Right cardiac atrium (tissue), 5 donors: ENCODE measurements at regions not wholly inside any gene's neighbourhood (a gene's known extent, or its start where the extent isn't known, plus 50 kb on each side); places are given as distances from the start of the nearest gene placed in this dataset.

Experiments used
- ATAC-seq, 2 donors: fragments of 200-7000 bp; cut with Tn5 transposase; one replicate each; pipeline versions ENCODE4 v1.8.0 to v1.9.1; 2020; ENCODE audit warnings: moderate library complexity in 2 of 2, mild to moderate bottlenecking in 1 of 2
- DNase-seq, 3 donors: peaks; one replicate each; pipeline ENCODE4 v3.0.0-alpha.2; 2020
- H3K27ac ChIP-seq: one replicate; pipeline ENCODE4 v1.5.1; 2013; ENCODE audit warnings: mild to moderate bottlenecking, low read length, control low read depth, moderate library complexity
- H3K27me3 ChIP-seq: one replicate; pipeline ENCODE4 v1.6.1; 2013; ENCODE audit not compliant: control insufficient read depth, insufficient read depth
- H3K4me1 ChIP-seq: one replicate; pipeline ENCODE4 v1.6.1; 2013; ENCODE audit warnings: low read length; ENCODE audit not compliant: control insufficient read depth, insufficient read depth
- H3K4me3 ChIP-seq: one replicate; pipeline ENCODE4 v1.5.1; 2013; ENCODE audit warnings: low read length, control low read depth
- H3K9me3 ChIP-seq: one replicate; pipeline ENCODE4 v1.6.1; 2013; ENCODE audit warnings: low read length; ENCODE audit not compliant: control insufficient read depth
- WGBS: extraction: QIAGEN DNeasy Blood & Tissue Kit; methylation state at CpG from one replicate; pipeline ENCODE4 v1.1.7; 2013; 5-methylcytosine and 5-hydroxymethylcytosine counted together
- intact Hi-C, 4 donors: fragments of 100-400 bp; cut with DNase I; formaldehyde crosslinking; loops; one replicate each; pipeline versions ENCODE4 v1.11.0 to v1.14.0; 2022 to 2023
- donor health status: healthy with polysubstance abuse.
- donor health status: DM: no; HTN: yes; CAD: no.
- donor health status: DM: no; HTN: no; CAD: no.
- donor health status: DM: no; HTN: yes; CAD: no; lungs with severe emphysema.
- donor health status: DM: yes; HTN: yes; CAD: no.

DNA sequence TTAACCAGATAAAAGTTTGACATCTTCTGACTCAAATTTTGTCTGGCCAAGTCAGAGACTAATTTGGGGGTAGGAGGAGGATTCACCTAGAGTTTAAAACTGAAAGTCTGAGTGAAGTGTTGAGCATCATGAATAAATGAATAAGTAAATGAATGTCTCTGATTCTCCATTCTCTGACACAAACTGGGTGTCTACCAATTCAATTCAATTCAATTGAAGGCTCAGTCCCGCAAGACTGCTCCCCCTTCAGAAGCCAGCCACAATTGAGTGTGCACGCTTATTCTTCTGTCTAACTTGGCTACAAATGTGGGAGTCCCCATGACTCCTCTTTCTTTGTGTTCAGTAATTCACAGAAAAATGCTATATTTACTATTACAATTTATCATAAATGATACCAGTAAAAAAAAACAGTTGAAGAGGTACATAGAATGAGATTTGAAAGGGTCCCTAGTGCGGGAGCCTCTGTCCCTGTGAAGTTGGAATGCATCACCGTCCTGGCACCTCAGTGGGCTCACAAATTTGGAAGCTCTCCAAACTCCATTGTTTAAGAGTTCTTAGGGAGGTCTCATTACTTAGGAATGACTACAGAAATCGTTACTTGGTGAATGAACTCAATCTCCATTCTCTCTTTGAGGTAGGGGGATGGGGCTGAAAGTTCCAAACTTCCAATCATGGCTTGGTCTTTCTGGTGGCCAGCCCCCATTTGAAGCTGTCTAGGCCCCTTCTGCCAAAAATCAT is 243.7 kb upstream of the PHYHIPL start:
- WGBS, result 78% methylated on average over 5 of the region's 5 CpGs
- H3K9me3 ChIP-seq, result no peaks in the 10 kb centered on the region
- H3K27me3 ChIP-seq, result no peaks in the 10 kb centered on the region
- intact Hi-C loops, result loop anchor here in 1 of 4 donors (10.0 kb wide), 1 partner anchor 148 kb away; no protein-coding TSS in a partner anchor
- DNase-seq (no peak), ATAC-seq (no peak)
- H3K4me3 ChIP-seq, result no peak overlapping the region
- peaks cover 6% of the 10 kb centered on the region for H3K4me1 ChIP-seq
- no peak overlapping the region for H3K27ac ChIP-seq

- WGBS, result 71% methylated on average over 3 of the region's 3 CpGs
- no peak overlapping the region for H3K4me3 ChIP-seq
- H3K4me1 ChIP-seq, result peaks cover 6% of the 10 kb centered on the region
- H3K9me3 ChIP-seq, result no peaks in the 10 kb centered on the region
- ATAC-seq (peak; percentile 31 to 53), DNase-seq (no peak)
- intact Hi-C loops, result loop anchor here in 1 of 4 donors (10.0 kb wide), 1 partner anchor 152 kb away; no protein-coding TSS in a partner anchor
- H3K27ac ChIP-seq, result no peak overlapping the region
- no peaks in the 10 kb centered on the region for H3K27me3 ChIP-seq
Measured at GRCh38 chr10:58936364-58936763, 240.1 kb upstream of the PHYHIPL start.

- peak; percentile 18 to 74 (median 67) for DNase-seq
- Histone ChIP-seq H3K4me1 (peaks cover 6% of the 10 kb centered on the region), H3K4me3 (no peak overlapping the region), H3K9me3 (no peaks in the 10 kb centered on the region), H3K27ac (no peak overlapping the region), H3K27me3 (no peaks in the 10 kb centered on the region)
- intact Hi-C loops, result loop anchor here in 1 of 4 donors (10.0 kb wide), 1 partner anchor 153 kb away; no protein-coding TSS in a partner anchor
- WGBS, result 70% methylated on average over 9 of the region's 9 CpGs
- peak; percentile 72 to 88 for ATAC-seq
Measured at GRCh38 chr10:58937423-58937822, 239.0 kb upstream of the PHYHIPL start.

DNA sequence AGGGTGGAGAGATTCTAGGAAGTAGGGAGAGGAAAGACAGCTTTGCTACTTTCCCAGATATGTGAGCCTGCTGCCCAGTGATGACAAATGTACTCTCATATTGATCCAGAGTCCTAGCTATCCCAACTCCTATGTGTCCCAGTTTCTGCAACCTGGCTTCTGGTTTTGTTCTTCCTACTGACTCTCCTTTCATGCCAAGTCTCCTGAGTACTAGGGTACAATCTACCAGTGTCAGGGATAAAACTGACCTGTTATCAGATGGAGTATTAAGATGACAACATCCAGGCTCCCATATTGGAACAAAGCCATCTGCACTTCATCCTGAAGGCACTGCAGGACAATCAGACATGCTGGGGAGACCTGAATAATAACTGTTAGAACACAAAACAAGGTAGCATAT is 233.7 kb upstream of the PHYHIPL start:
- intact Hi-C loops, result loop anchor here in 1 of 4 donors (10.0 kb wide), 1 partner anchor 158 kb away; no protein-coding TSS in a partner anchor
- Histone ChIP-seq H3K27me3 (no peaks in the 10 kb centered on the region), H3K9me3 (no peaks in the 10 kb centered on the region), H3K4me1 (peaks cover 2% of the 10 kb centered on the region), H3K27ac (no peak overlapping the region), H3K4me3 (no peak overlapping the region)
- ATAC-seq, result no peak
- DNase-seq, result no peak

GRCh38 chr10:58943256-58943890 is 233.1 kb upstream of the PHYHIPL start:
- no peaks in the 10 kb centered on the region for H3K27me3 ChIP-seq
- H3K27ac ChIP-seq, result no peak overlapping the region
- H3K4me1 ChIP-seq, result peaks cover 2% of the 10 kb centered on the region
- intact Hi-C loops, result loop anchor here in 1 of 4 donors (10.0 kb wide), 1 partner anchor 159 kb away; no protein-coding TSS in a partner anchor
- no peak for ATAC-seq
- 93% methylated on average over 1 of the region's 1 CpG for WGBS
- no peak overlapping the region for H3K4me3 ChIP-seq
- no peaks in the 10 kb centered on the region for H3K9me3 ChIP-seq
- DNase-seq, result no peak

DNA sequence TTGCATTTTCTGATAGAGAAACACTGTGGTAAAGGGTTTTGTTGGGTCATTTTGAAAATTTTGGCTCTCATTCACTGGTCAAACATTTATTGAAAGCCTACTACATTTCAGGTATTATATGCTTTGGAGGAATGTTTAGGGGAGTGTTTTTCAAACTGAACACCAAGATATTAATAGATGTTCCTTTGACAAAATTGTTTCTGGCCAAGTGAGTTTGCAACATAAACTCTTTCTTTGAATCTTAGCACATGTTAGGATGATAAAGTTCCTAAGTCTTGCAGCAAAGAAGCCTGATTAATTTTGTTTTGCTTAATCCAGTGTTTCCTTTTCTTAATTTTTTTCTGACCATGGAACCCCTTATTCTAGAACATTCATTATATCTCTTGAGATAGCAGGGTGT is 232.5 kb upstream of the PHYHIPL start:
- Histone ChIP-seq H3K4me1 (peaks cover 2% of the 10 kb centered on the region), H3K4me3 (no peak overlapping the region), H3K27ac (no peak overlapping the region), H3K9me3 (no peaks in the 10 kb centered on the region), H3K27me3 (no peaks in the 10 kb centered on the region)
- DNase-seq (no peak), ATAC-seq (peak in 1 of 2 donors; percentile 59)
- intact Hi-C loops, result loop anchor here in 1 of 4 donors (10.0 kb wide), 1 partner anchor 159 kb away; no protein-coding TSS in a partner anchor

DNA sequence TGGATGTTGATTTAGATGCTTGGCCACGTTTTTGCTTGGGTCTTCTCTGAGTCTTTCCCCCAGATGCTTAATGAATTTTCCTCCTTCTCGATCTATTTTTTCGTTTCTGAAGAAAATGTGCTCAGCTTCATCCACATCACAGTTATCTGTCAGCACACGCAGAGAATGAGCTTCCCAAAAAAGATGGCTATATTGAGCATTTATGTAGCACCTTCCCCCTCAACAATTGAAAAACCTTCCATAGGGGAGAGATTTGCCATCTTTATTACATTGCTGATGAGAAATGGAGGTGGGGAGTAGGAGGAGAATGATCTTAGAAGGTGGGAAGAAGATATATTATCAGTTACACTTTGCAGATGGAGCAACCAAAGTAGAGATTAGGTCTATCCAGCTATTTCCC is 228.1 kb upstream of the PHYHIPL start:
- DNase-seq, result no peak
- no peak for ATAC-seq
- intact Hi-C loops, result loop anchor here in 1 of 4 donors (10.0 kb wide), 1 partner anchor 164 kb away; no protein-coding TSS in a partner anchor
- Histone ChIP-seq H3K27ac (no peak overlapping the region), H3K9me3 (no peaks in the 10 kb centered on the region), H3K4me3 (no peak overlapping the region), H3K4me1 (no peaks in the 10 kb centered on the region), H3K27me3 (no peaks in the 10 kb centered on the region)
- 72% methylated on average over 4 of the region's 4 CpGs for WGBS

DNA sequence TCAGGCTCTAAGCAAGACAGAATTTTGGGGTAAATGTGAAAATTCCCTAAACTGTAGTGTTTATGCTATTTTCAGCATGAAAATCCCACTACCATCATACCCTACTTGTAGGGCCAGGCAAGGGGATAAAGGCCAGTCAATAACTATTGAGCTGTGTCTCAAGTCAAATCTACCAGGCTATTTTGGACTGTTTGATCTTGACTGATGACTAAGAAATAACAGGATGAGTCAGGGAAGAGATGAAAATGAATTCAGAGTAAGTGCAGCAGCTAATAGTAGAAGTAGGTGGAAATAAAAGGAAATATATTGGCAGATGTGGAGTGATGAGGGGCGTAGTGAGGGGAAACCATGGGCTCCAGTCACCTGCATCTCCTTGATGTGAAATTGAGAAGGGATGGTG is 225.8 kb upstream of the PHYHIPL start:
- no peak overlapping the region for H3K27ac ChIP-seq

GRCh38 chr10:58951087-58951486 is 225.4 kb upstream of the PHYHIPL start:
- Histone ChIP-seq H3K4me3 (no peak overlapping the region), H3K27ac (no peak overlapping the region), H3K9me3 (no peaks in the 10 kb centered on the region), H3K27me3 (no peaks in the 10 kb centered on the region), H3K4me1 (no peaks in the 10 kb centered on the region)
- intact Hi-C loops, result loop anchor here (5.0 to 10.0 kb wide), 3 partner anchors 166 to 231 kb away; partner anchors contain the start of gene PHYHIPL (in 2 of the 4)
- no peak for ATAC-seq
- DNase-seq, result no peak
- 56% methylated on average over 1 of the region's 1 CpG for WGBS

More for the DNA sequence above, 225.8 kb upstream of the PHYHIPL start:
- Histone ChIP-seq H3K9me3 (no peaks in the 10 kb centered on the region), H3K4me1 (no peaks in the 10 kb centered on the region), H3K4me3 (no peak overlapping the region), H3K27me3 (no peaks in the 10 kb centered on the region)
- WGBS, result 77% methylated on average over 1 of the region's 1 CpG
- intact Hi-C loops, result loop anchor here (5.0 to 10.0 kb wide), 3 partner anchors 166 to 232 kb away; partner anchors contain the start of gene PHYHIPL (in 2 of the 4)
- no peak for ATAC-seq
- no peak for DNase-seq

GRCh38 chr10:58951746-58952145 is 224.7 kb upstream of the PHYHIPL start:
- no peaks in the 10 kb centered on the region for H3K27me3 ChIP-seq
- no peaks in the 10 kb centered on the region for H3K9me3 ChIP-seq
- peak; percentile 9 to 45 for ATAC-seq
- 59% methylated on average over 5 of the region's 5 CpGs for WGBS
- no peak overlapping the region for H3K27ac ChIP-seq
- no peak overlapping the region for H3K4me3 ChIP-seq
- DNase-seq, result no peak
- intact Hi-C loops, result loop anchor here (5.0 to 10.0 kb wide), 3 partner anchors 167 to 231 kb away; partner anchors contain the start of gene PHYHIPL (in 2 of the 4)
- no peaks in the 10 kb centered on the region for H3K4me1 ChIP-seq

DNA sequence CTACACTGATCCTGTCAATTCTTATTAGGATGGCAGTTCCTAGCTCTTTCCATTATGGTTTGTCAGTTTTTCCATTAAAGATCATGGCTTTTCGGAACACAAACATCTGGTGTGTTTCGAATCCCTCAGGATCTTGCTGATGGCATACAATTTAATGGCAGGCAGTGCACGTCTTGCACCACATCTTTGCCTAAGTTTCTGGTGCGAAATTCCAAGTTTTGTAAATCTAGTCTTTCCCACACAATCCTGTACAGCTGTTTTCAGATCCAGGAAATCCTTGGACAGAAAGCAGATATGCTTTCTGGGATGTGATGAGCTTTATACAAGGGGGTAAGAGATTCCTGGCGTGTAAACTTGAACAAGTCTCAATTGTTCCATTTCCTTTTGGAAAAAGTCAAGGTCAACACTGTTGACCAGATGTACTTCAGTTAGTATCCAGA is 224.3 kb upstream of the PHYHIPL start:
- WGBS, result 46% methylated on average over 5 of the region's 5 CpGs
- Histone ChIP-seq H3K27me3 (no peaks in the 10 kb centered on the region), H3K4me3 (no peak overlapping the region), H3K9me3 (no peaks in the 10 kb centered on the region), H3K27ac (peak overlapping the region; percentile 72), H3K4me1 (no peaks in the 10 kb centered on the region)
- DNase-seq (peak in 1 of 3 donors; percentile 16), ATAC-seq (peak; percentile 85 to 89)
- intact Hi-C loops, result loop anchor here (5.0 to 10.0 kb wide), 3 partner anchors 167 to 230 kb away; partner anchors contain the start of gene PHYHIPL (in 2 of the 4)
